ENCODE measurements at regions not wholly inside any gene's neighbourhood (a gene's known extent, or its start where the extent isn't known, plus 50 kb on each side); places are given as distances from the start of the nearest gene placed in this dataset.

GRCh38 chr14:104420990-104421389 lies 158.6 kb upstream of the C14orf180 start:
- Histone ChIP-seq H3K9me3 (no peaks in the 10 kb centered on the region), H3K27me3 (peaks cover 0 to 11% (median 0%) of the 10 kb centered on the region in 7 donors), H3K4me1 (peaks cover 0 to 12% (median 7%) of the 10 kb centered on the region in 9 donors), H3K27ac (no peak overlapping the region), H3K4me3 (no peak overlapping the region), H3K36me3 (no peaks in the 10 kb centered on the region)
- ATAC-seq (no peak), DNase-seq (no peak)
- 95 to 96% methylated on average over 13 of the region's 13 CpGs for WGBS, 2 donors
- intact Hi-C loops (cut with DNase I): no loop called here
- TF ChIP-seq CTCF (IDR thresholded peaks at IDR 0.05): no peak

- Histone ChIP-seq H3K4me3 (no peak overlapping the region), H3K4me1 (peaks cover 0 to 12% (median 7%) of the 10 kb centered on the region in 9 donors), H3K27ac (no peak overlapping the region), H3K36me3 (no peaks in the 10 kb centered on the region), H3K27me3 (peaks cover 0 to 10% (median 0%) of the 10 kb centered on the region in 7 donors), H3K9me3 (no peaks in the 10 kb centered on the region)
- intact Hi-C loops (cut with DNase I): no loop called here
- ATAC-seq (no peak), DNase-seq (no peak)
- TF ChIP-seq CTCF (IDR thresholded peaks at IDR 0.05): no peak
- WGBS, 2 donors: 92 to 96% methylated on average over 4 of the region's 4 CpGs
These were observed 158.2 kb upstream of the C14orf180 start for GRCh38 chr14:104421401-104421821.

DNA sequence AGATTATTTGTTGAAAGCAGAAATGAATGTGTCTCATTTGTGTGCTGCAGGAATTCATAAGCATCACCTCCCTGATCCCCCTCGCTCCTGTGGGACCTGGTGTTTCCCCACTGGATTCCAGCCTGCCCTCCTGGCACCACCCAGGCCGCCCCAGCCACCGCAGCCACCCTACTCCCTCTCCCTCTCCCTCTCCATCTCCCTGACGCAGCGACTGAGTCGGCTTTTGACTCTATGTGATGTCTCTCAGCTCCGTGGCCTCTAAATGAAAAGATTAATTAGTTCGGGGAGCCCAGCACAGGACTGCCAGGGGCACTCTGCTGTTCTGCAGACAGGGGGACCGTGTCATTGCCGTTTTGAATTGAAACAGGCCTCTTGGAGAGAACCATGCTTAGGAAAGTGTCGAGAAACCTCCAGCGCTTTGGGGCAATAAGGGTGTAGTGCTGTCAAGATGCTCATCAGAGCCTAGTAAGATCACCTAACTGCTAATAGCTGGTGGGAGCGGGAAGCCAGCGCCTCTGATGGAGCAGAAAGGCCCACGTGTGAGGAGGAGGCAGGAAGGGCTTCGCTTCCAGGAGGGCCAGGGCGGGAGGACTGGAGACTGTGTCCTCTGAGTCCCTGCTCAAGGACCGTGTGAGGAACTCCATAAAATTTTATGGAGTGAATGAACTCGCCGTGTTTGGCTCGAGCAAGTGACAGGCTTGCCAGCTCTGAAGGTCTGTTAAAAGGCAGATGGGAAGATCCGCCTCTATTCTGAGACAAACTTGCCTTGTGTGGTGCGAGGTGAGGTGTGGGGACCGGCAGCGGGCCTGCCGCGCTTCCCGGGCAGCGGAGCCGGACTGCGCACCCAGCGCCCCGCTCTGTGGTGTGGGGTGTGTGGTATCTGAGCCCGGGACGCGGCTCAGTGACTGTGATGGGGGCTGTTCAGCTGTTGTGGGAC lies 157.4 kb upstream of the C14orf180 start:
- Histone ChIP-seq H3K9me3 (no peaks in the 10 kb centered on the region), H3K36me3 (no peaks in the 10 kb centered on the region), H3K27ac (no peak overlapping the region), H3K27me3 (peaks cover 0 to 6% (median 0%) of the 10 kb centered on the region in 7 donors), H3K4me1 (peaks cover 0 to 12% (median 7%) of the 10 kb centered on the region in 9 donors), H3K4me3 (no peak overlapping the region)
- ATAC-seq (no peak), DNase-seq (no peak)
- intact Hi-C loops (cut with DNase I): no loop called here
- TF ChIP-seq CTCF (IDR thresholded peaks at IDR 0.05): no peak
- 85 to 86% methylated on average over 36 of the region's 36 CpGs for WGBS, 2 donors

- intact Hi-C loops (cut with DNase I): no loop called here
- H3K27me3 ChIP-seq: peaks cover 0 to 6% (median 0%) of the 10 kb centered on the region in 7 donors
- peak in 1 of 8 donors; percentile 9 for ATAC-seq
- H3K36me3 ChIP-seq: no peaks in the 10 kb centered on the region
- H3K4me3 ChIP-seq: no peak overlapping the region
- H3K9me3 ChIP-seq: no peaks in the 10 kb centered on the region
- DNase-seq: peak in 1 of 2 donors; percentile 12
- H3K27ac ChIP-seq: no peak overlapping the region
- WGBS, 2 donors: 84 to 85% methylated on average over 28 to 29 of the region's 29 CpGs
- H3K4me1 ChIP-seq: peaks cover 0 to 12% (median 7%) of the 10 kb centered on the region in 9 donors
- TF ChIP-seq CTCF (IDR thresholded peaks at IDR 0.05): no peak
These were observed 156.5 kb upstream of the C14orf180 start for GRCh38 chr14:104422837-104423681.

Data from heart right ventricle (tissue), 16 donors.